DOHH2 (cell line): ENCODE measurements at regions not wholly inside any gene's neighbourhood (a gene's known extent, or its start where the extent isn't known, plus 50 kb on each side); places are given as distances from the start of the nearest gene placed in this dataset.

ENCODE experiments used
- EZH2phosphoT487 ChIP-seq: fragments of 200-600 bp; sonication (generic); IDR thresholded peaks from 2 replicates; pipeline ENCODE4 v1.6.1; 2017; ENCODE audit warnings: borderline replicate concordance, mild to moderate bottlenecking, antibody characterized with exemption, low read length, moderate library complexity, mixed read lengths
- TF ChIP-seq, protein P1 (sequence below): fragments of 200-600 bp; sonication (generic); IDR thresholded peaks from one replicate; pipeline ENCODE4 v1.5.1; 2014; ENCODE audit warnings: antibody characterized with exemption, mild to moderate bottlenecking, low read depth, low read length; ENCODE audit not compliant: poor library complexity, severe bottlenecking

DNA sequence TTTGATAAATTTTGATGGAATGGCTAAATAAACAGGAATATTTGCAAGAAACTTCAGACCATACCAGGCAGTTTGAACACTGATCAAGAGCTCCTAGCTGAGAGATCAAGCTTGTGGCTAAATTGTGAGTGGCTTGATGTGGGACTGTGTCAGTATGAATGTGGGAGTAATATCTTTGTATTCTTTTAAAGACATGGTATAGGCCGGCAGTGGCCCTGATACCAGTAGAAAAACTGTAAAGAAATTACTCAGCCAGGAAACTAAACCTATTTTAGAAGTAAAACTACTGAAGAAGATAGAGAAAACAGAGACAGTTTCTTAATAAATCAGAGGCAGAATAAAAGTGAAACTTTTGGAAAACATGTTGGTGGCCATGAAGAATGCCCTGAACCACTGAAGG, 608.4 kb upstream of the SYNCRIP start:
- no peak for TF ChIP-seq EZH2phosphoT487
- TF ChIP-seq, protein P1, sequence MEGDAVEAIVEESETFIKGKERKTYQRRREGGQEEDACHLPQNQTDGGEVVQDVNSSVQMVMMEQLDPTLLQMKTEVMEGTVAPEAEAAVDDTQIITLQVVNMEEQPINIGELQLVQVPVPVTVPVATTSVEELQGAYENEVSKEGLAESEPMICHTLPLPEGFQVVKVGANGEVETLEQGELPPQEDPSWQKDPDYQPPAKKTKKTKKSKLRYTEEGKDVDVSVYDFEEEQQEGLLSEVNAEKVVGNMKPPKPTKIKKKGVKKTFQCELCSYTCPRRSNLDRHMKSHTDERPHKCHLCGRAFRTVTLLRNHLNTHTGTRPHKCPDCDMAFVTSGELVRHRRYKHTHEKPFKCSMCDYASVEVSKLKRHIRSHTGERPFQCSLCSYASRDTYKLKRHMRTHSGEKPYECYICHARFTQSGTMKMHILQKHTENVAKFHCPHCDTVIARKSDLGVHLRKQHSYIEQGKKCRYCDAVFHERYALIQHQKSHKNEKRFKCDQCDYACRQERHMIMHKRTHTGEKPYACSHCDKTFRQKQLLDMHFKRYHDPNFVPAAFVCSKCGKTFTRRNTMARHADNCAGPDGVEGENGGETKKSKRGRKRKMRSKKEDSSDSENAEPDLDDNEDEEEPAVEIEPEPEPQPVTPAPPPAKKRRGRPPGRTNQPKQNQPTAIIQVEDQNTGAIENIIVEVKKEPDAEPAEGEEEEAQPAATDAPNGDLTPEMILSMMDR, result no peak
